A549 (cell line): ENCODE measurements at regions not wholly inside any gene's neighbourhood (a gene's known extent, or its start where the extent isn't known, plus 50 kb on each side); places are given as distances from the start of the nearest gene placed in this dataset.
A peak's percentile ranks its signal among the peaks of the same experiment; 100 is the strongest.

Source experiments
- ATAC-seq, 2 experiments: fragments of 200-7000 bp in 1 of 2; fragments of >200 bp in 1 of 2; cut with Nextera tagmentation in 1 of 2; cut with Tn5 transposase in 1 of 2; 3 replicates each; pipeline versions ENCODE4 v1.8.0 to v1.9.1; 2018 to 2020; ENCODE audit warnings: mild to moderate bottlenecking in 1 of 2, moderate library complexity in 1 of 2
- CTCF ChIA-PET: fragments of 300-600 bp; sonication (Branson Sonifier 250); formaldehyde crosslinking; extraction: SDS; loops from one replicate; lab custom pipeline; 2021; ENCODE audit warnings: antibody characterized with exemption, inconsistent platforms; lab: Yijun Ruan, JAX
- POLR2A ChIA-PET: fragments of 350-600 bp; formaldehyde crosslinking; extraction: SDS; loops from one replicate; lab custom pipeline; 2021; ENCODE audit warnings: antibody characterized with exemption, inconsistent platforms; lab: Yijun Ruan, JAX
- DNase-seq, 2 experiments: peaks; one replicate each; pipeline versions ENCODE4 v3.0.0 to v3.0.0-alpha.2; 2011 to 2016; ENCODE audit warnings: low read depth in 1 of 2, low spot score in 1 of 2
- FAIRE-seq: peaks from 2 replicates; lab custom pipeline; 2011; peaks lifted over from hg19 to GRCh38; lab: Jason Lieb, UNC
- H3K27ac ChIP-seq, 2 experiments: fragments of >200 bp; sonication (Bioruptor Twin); formaldehyde crosslinking; 3 replicates each; pipeline ENCODE4 v1.5.1; 2016 to 2017
- H3K4me1 ChIP-seq: fragments of >200 bp; sonication (Bioruptor Twin); formaldehyde crosslinking; 3 replicates; pipeline ENCODE4 v1.6.1; 2016
- H3K4me2 ChIP-seq: fragments of >200 bp; sonication (Bioruptor Twin); formaldehyde crosslinking; 3 replicates; pipeline ENCODE4 v1.6.1; 2016
- H3K4me3 ChIP-seq: fragments of >200 bp; sonication (Bioruptor Twin); formaldehyde crosslinking; 3 replicates; pipeline ENCODE4 v1.5.1; 2016
- H3K9me3 ChIP-seq: fragments of >200 bp; sonication (Bioruptor Twin); formaldehyde crosslinking; 3 replicates; pipeline ENCODE4 v1.6.1; 2016
- BHLHE40 ChIP-seq: IDR thresholded peaks from 2 replicates; pipeline ENCODE4 v1.6.1; 2012; ENCODE audit warnings: low read depth, low read length, inconsistent platforms
- CEBPB ChIP-seq, 2 experiments: fragments of >200 bp in 1 of 2; sonication (Bioruptor Twin) in 1 of 2; formaldehyde crosslinking in 1 of 2; IDR thresholded peaks; 2 replicates each; pipeline ENCODE4 v1.6.1; 2012 to 2016
- CHD2 ChIP-seq: fragments of 150-350 bp; IDR thresholded peaks from 2 replicates; pipeline ENCODE4 v1.6.1; 2014; ENCODE audit warnings: low read length; ENCODE audit not compliant: partially characterized antibody
- CHD4 ChIP-seq: fragments of 200-600 bp; sonication (generic); IDR thresholded peaks from 2 replicates; pipeline ENCODE4 v1.6.1; 2016; ENCODE audit warnings: antibody characterized with exemption, mild to moderate bottlenecking, borderline replicate concordance
- CTCF ChIP-seq: fragments of >200 bp; sonication (Bioruptor Twin); formaldehyde crosslinking; IDR thresholded peaks from 3 replicates; pipeline ENCODE4 v1.5.1; 2016
- EHMT2 ChIP-seq: fragments of 200-600 bp; sonication (generic); IDR thresholded peaks from 2 replicates; pipeline ENCODE4 v1.6.1; 2016; ENCODE audit warnings: antibody characterized with exemption, low read depth, mild to moderate bottlenecking, moderate library complexity
- FOXS1 ChIP-seq: fragments of 250-450 bp; sonication (Bioruptor Pico); IDR thresholded peaks from 2 replicates; pipeline ENCODE4 v1.5.0; 2020; ENCODE audit warnings: mild to moderate bottlenecking, moderate library complexity
- HES2 ChIP-seq: fragments of >200 bp; sonication (Bioruptor Twin); formaldehyde crosslinking; IDR thresholded peaks from 2 replicates; pipeline ENCODE4 v1.6.1; 2016
- KDM1A ChIP-seq: fragments of 200-600 bp; sonication (generic); IDR thresholded peaks from 2 replicates; pipeline ENCODE4 v1.6.1; 2016; ENCODE audit warnings: low read depth, mild to moderate bottlenecking
- KDM5A ChIP-seq: fragments of 200-600 bp; sonication (generic); IDR thresholded peaks from 2 replicates; pipeline ENCODE4 v1.6.1; 2016; ENCODE audit warnings: antibody characterized with exemption, mild to moderate bottlenecking
- MAFK ChIP-seq: fragments of 450-650 bp; IDR thresholded peaks from 2 replicates; pipeline ENCODE4 v1.6.1; 2014; ENCODE audit not compliant: partially characterized antibody
- MAZ ChIP-seq: fragments of 150-350 bp; IDR thresholded peaks from 2 replicates; pipeline ENCODE4 v1.6.1; 2014; ENCODE audit warnings: antibody characterized with exemption, low read depth, low read length, borderline replicate concordance
- PHF8 ChIP-seq: fragments of 200-600 bp; sonication (generic); IDR thresholded peaks from 2 replicates; pipeline ENCODE4 v1.6.1; 2016; ENCODE audit warnings: low read depth, mild to moderate bottlenecking, antibody characterized with exemption, moderate library complexity, borderline replicate concordance
- POLR2AphosphoS2 ChIP-seq: conservative IDR thresholded peaks from 2 replicates; pipeline ENCODE4 v1.6.1; 2012; ENCODE audit warnings: low read length, improper control_type of control experiment, inconsistent platforms
- RCOR1 ChIP-seq: fragments of 150-350 bp; IDR thresholded peaks from 2 replicates; pipeline ENCODE4 v1.6.1; 2014; ENCODE audit warnings: antibody characterized with exemption, low read length, low read depth
- RNF2 ChIP-seq: fragments of 200-600 bp; sonication (generic); IDR thresholded peaks from 2 replicates; pipeline ENCODE4 v1.6.1; 2016; ENCODE audit warnings: low read depth, mild to moderate bottlenecking, antibody characterized with exemption, moderate library complexity, borderline replicate concordance
- SMC3 ChIP-seq: fragments of >200 bp; sonication (Bioruptor Twin); formaldehyde crosslinking; IDR thresholded peaks from 3 replicates; pipeline ENCODE4 v1.6.1; 2018; ENCODE audit warnings: inconsistent platforms
- SREBF2 ChIP-seq: fragments of 450-650 bp; IDR thresholded peaks from 2 replicates; pipeline ENCODE4 v1.6.1; 2014; ENCODE audit warnings: mild to moderate bottlenecking, moderate library complexity
- TFCP2L1 ChIP-seq: fragments of 250-450 bp; sonication (Bioruptor Pico); IDR thresholded peaks from 2 replicates; pipeline ENCODE4 v1.5.0; 2021; ENCODE audit warnings: mild to moderate bottlenecking
- WGBS: methylation state at CpG from one replicate; pipeline ENCODE4 v1.1.6; 2017; ENCODE audit errors: missing lambda C conversion rate; 5-methylcytosine and 5-hydroxymethylcytosine counted together
- TF ChIP-seq, protein P1 (sequence below): fragments of 450-650 bp; IDR thresholded peaks from 2 replicates; pipeline ENCODE4 v1.6.1; 2014; ENCODE audit warnings: antibody characterized with exemption
- TF ChIP-seq, protein P2 (sequence below): fragments of 250-450 bp; sonication (Bioruptor Pico); IDR thresholded peaks from 2 replicates; pipeline ENCODE4 v1.5.0; 2020; ENCODE audit warnings: low read depth, mild to moderate bottlenecking, moderate library complexity

DNA sequence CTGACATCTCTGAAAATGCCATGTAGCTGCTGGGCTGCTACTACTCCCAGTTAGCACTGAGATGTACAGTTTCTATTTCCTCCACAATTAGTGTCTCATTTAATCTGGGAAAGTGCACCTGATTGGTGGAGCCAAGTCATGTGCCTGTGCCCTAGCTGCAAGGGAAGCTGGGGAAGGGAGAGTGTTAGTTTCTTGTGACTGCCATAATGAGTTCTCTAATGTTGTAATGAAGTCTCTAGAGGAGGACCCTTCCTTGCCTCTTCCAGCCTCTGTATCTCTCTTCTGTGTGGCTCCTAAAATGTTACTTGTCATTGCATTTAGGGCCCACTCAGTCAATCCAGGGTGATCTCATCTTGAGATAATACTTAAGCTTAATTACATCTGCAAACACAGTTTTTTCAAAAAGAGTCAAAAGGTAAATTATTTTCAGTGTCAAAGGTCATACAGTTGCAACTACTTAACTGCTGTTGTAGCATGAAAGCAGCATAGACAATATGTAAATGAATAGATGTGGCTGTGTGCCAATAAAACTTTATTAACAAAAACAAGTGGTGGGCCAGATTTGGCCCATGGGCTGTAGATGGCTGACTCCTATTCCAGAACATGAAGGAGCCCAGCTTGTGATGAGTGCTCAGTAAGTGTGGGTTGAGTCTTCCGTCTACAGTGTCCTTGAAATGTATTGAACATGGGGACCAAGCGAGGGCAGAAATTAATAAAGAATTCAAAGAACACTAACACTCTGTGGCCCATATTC is 137.2 kb upstream of the MAP1LC3B2 start:
- ATAC-seq (no peak), FAIRE-seq (no peak), DNase-seq (peak in 1 of 2 experiments; percentile 50)
- Histone ChIP-seq H3K27ac (peak overlapping the region in 1 of 2 experiments; percentile 87; a peak in 1 of 6 replicates), H3K4me1 (peaks cover 21% of the 10 kb centered on the region), H3K4me3 (no peak overlapping the region), H3K9me3 (peaks cover 12% of the 10 kb centered on the region; the same call in 1 of the 3 replicates), H3K4me2 (no peak overlapping the region)
- TF ChIP-seq KDM5A (no peak), FOXS1 (CRISPR knock-in tag) (no peak)
- TF ChIP-seq, protein P1, sequence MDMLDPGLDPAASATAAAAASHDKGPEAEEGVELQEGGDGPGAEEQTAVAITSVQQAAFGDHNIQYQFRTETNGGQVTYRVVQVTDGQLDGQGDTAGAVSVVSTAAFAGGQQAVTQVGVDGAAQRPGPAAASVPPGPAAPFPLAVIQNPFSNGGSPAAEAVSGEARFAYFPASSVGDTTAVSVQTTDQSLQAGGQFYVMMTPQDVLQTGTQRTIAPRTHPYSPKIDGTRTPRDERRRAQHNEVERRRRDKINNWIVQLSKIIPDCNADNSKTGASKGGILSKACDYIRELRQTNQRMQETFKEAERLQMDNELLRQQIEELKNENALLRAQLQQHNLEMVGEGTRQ: peak; percentile 65
- TF ChIP-seq, protein P2, sequence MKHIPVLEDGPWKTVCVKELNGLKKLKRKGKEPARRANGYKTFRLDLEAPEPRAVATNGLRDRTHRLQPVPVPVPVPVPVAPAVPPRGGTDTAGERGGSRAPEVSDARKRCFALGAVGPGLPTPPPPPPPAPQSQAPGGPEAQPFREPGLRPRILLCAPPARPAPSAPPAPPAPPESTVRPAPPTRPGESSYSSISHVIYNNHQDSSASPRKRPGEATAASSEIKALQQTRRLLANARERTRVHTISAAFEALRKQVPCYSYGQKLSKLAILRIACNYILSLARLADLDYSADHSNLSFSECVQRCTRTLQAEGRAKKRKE (CRISPR knock-in tag): no peak
- ChIA-PET POLR2A (no interaction called here), CTCF (interaction anchor here (0.5 to 1.8 kb wide), 7 partner anchors 8 to 146 kb away, joined by 3 to 7 read pairs (median 4); no protein-coding TSS in a partner anchor)
- 94% methylated on average over 2 of the region's 2 CpGs for WGBS

DNA sequence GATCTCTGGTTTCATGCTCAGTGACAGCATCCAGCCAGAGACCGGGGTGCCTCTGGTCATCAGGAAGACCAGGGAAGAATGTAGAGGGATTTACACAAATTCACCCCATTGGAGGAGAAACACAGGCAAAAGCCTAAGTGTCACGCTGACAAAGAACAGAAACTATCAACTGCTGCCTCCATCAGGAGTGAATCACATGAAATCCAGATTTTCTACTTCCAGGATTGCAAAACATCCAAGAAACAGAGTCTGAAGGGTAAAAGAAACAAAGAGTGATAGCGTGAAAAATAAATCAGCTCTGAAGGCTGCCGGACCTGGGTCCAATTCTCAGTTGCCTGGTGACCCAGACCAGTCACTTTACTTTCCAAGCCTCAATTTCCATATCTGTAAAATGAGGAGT is 136.1 kb upstream of the MAP1LC3B2 start:
- Histone ChIP-seq H3K4me3 (no peak overlapping the region), H3K27ac (peak overlapping the region in 1 of 2 experiments; percentile 87; a peak in 4 of 6 replicates), H3K4me2 (no peak overlapping the region), H3K4me1 (peaks cover 33% of the 10 kb centered on the region), H3K9me3 (peaks cover 12% of the 10 kb centered on the region; the same call in 1 of the 3 replicates)
- no peak for DNase-seq
- POLR2A ChIA-PET: no interaction called here
- TF ChIP-seq, protein P1: no peak
- 0 out of 3 replicates have a peak, but pooled peaks have one; percentile 5 for TF ChIP-seq SMC3
- peak in 1 of 2 experiments; percentile 39; a peak in 2 of 4 replicates for TF ChIP-seq CEBPB (IDR thresholded peaks at IDR 0.05)
- CTCF ChIA-PET: interaction anchor here (0.7 to 1.1 kb wide), 4 partner anchors 10 to 285 kb away, joined by 3 to 4 read pairs (median 3); no protein-coding TSS in a partner anchor
- no peak for ATAC-seq
- WGBS: 82% methylated on average over 4 of the region's 4 CpGs
- no peak for FAIRE-seq

- Histone ChIP-seq H3K4me2 (peak overlapping the region; percentile 78), H3K27ac (peak overlapping the region; percentile 86 to 87), H3K9me3 (peaks cover 12% of the 10 kb centered on the region; the same call in 1 of the 3 replicates), H3K4me3 (no peak overlapping the region), H3K4me1 (peaks cover 34% of the 10 kb centered on the region)
- DNase-seq (no peak), FAIRE-seq (no peak), ATAC-seq (no peak)
- CTCF ChIA-PET: interaction anchor here (0.6 to 1.7 kb wide), 12 partner anchors 9 to 428 kb away, joined by 3 to 8 read pairs (median 4); no protein-coding TSS in a partner anchor
- WGBS: 88% methylated on average over 15 of the region's 15 CpGs
- POLR2A ChIA-PET: no interaction called here
- TF ChIP-seq RNF2: no peak
- TF ChIP-seq, protein P2 (CRISPR knock-in tag): no peak
- TF ChIP-seq CHD4: no peak
- TF ChIP-seq FOXS1 (CRISPR knock-in tag): no peak
- TF ChIP-seq SREBF2: no peak
- no peak for TF ChIP-seq EHMT2
- no peak for TF ChIP-seq BHLHE40
- TF ChIP-seq, protein P1: no peak
- TF ChIP-seq MAFK: no peak
- TF ChIP-seq KDM1A: no peak
- TF ChIP-seq RCOR1: no peak
- TF ChIP-seq CHD2: no peak
- no peak for TF ChIP-seq PHF8
- no peak for TF ChIP-seq TFCP2L1 (CRISPR knock-in tag)
- no peak for TF ChIP-seq HES2
- no peak for TF ChIP-seq CTCF
- no peak for TF ChIP-seq MAZ
- no peak for TF ChIP-seq POLR2AphosphoS2
These were observed 133.7 kb upstream of the MAP1LC3B2 start for GRCh38 chr12:116425256-116426193.
